ENCODE measurements at regions not wholly inside any gene's neighbourhood (a gene's known extent, or its start where the extent isn't known, plus 50 kb on each side); places are given as distances from the start of the nearest gene placed in this dataset.

- no peaks in the 10 kb centered on the region for H3K27me3 ChIP-seq
- TF ChIP-seq Cebpa-rat (IDR thresholded peaks at IDR 0.05), result no peak
- H4K20me1 ChIP-seq, result no peaks in the 10 kb centered on the region
- H3K4me3 ChIP-seq, result no peak overlapping the region
- H3K36me3 ChIP-seq, result no peaks in the 10 kb centered on the region
- no peak overlapping the region for H3K4me2 ChIP-seq
- H3K9ac ChIP-seq, result no peak overlapping the region
- no peak overlapping the region for H3K27ac ChIP-seq
- H3K4me1 ChIP-seq, result peaks cover 0 to 8% (median 5%) of the 10 kb centered on the region in 10 experiments; a peak in 8 of 20 replicates
- no peaks in the 10 kb centered on the region for H3K9me3 ChIP-seq (replicated peaks in 1 of 11)
These were observed 406.5 kb upstream of the SUCLG2 start for GRCh38 chr3:68060910-68061309.

- H3K27ac ChIP-seq, result no peak overlapping the region
- H3K4me2 ChIP-seq, result no peak overlapping the region
- no peaks in the 10 kb centered on the region for H3K27me3 ChIP-seq
- H4K20me1 ChIP-seq, result no peaks in the 10 kb centered on the region
- no peak overlapping the region for H3K9ac ChIP-seq
- TF ChIP-seq Cebpa-rat (IDR thresholded peaks at IDR 0.05), result no peak
- H3K36me3 ChIP-seq, result no peaks in the 10 kb centered on the region
- no peaks in the 10 kb centered on the region for H3K9me3 ChIP-seq (replicated peaks in 1 of 11)
- peaks cover 0 to 8% (median 5%) of the 10 kb centered on the region in 10 experiments; a peak in 8 of 20 replicates for H3K4me1 ChIP-seq
- no peak overlapping the region for H3K4me3 ChIP-seq
These were observed 405.8 kb upstream of the SUCLG2 start for GRCh38 chr3:68060191-68060590.

GRCh38 chr3:68059628-68060152, 405.3 kb upstream of the SUCLG2 start:
- H3K36me3 ChIP-seq, result no peaks in the 10 kb centered on the region
- H3K4me1 ChIP-seq, result peaks cover 0 to 8% (median 5%) of the 10 kb centered on the region in 10 experiments; a peak in 8 of 20 replicates
- no peak overlapping the region for H3K9ac ChIP-seq
- no peaks in the 10 kb centered on the region for H3K27me3 ChIP-seq
- no peaks in the 10 kb centered on the region for H3K9me3 ChIP-seq (replicated peaks in 1 of 11)
- no peak for TF ChIP-seq Cebpa-rat (IDR thresholded peaks at IDR 0.05)
- no peak overlapping the region for H3K4me2 ChIP-seq
- no peaks in the 10 kb centered on the region for H4K20me1 ChIP-seq
- H3K4me3 ChIP-seq, result no peak overlapping the region
- H3K27ac ChIP-seq, result no peak overlapping the region

- H3K4me3 ChIP-seq, result no peak overlapping the region
- H3K36me3 ChIP-seq, result no peaks in the 10 kb centered on the region
- TF ChIP-seq Cebpa-rat (IDR thresholded peaks at IDR 0.05), result no peak
- no peaks in the 10 kb centered on the region for H3K9me3 ChIP-seq (replicated peaks in 1 of 11)
- peaks cover 0 to 8% (median 5%) of the 10 kb centered on the region in 10 experiments; a peak in 8 of 20 replicates for H3K4me1 ChIP-seq
- peak overlapping the region in 7 of 11 experiments; percentile 2 to 27 (median 9); a peak in 2 of 22 replicates for H3K4me2 ChIP-seq
- H3K27ac ChIP-seq, result no peak overlapping the region
- H3K9ac ChIP-seq, result no peak overlapping the region
- no peaks in the 10 kb centered on the region for H3K27me3 ChIP-seq
- H4K20me1 ChIP-seq, result no peaks in the 10 kb centered on the region
These were observed 403.4 kb upstream of the SUCLG2 start for GRCh38 chr3:68057637-68058320.

GRCh38 chr3:68056556-68056955, 402.1 kb upstream of the SUCLG2 start:
- no peak for TF ChIP-seq Cebpa-rat (IDR thresholded peaks at IDR 0.05)
- Histone ChIP-seq H3K36me3 (no peaks in the 10 kb centered on the region), H3K27ac (no peak overlapping the region), H4K20me1 (no peaks in the 10 kb centered on the region), H3K27me3 (no peaks in the 10 kb centered on the region), H3K9ac (no peak overlapping the region), H3K4me3 (no peak overlapping the region), H3K4me2 (no peak overlapping the region), H3K4me1 (peaks cover 0 to 8% (median 5%) of the 10 kb centered on the region in 10 experiments; a peak in 8 of 20 replicates), H3K9me3 (replicated peaks in 1 of 11) (no peaks in the 10 kb centered on the region)

- Histone ChIP-seq H3K27me3 (no peaks in the 10 kb centered on the region), H3K27ac (no peak overlapping the region), H3K9me3 (replicated peaks in 1 of 11) (no peaks in the 10 kb centered on the region), H4K20me1 (no peaks in the 10 kb centered on the region), H3K36me3 (no peaks in the 10 kb centered on the region), H3K4me1 (peaks cover 0 to 8% (median 5%) of the 10 kb centered on the region in 10 experiments; a peak in 8 of 20 replicates), H3K9ac (no peak overlapping the region), H3K4me3 (no peak overlapping the region), H3K4me2 (no peak overlapping the region)
- no peak for TF ChIP-seq Cebpa-rat (IDR thresholded peaks at IDR 0.05)
These were observed 400.8 kb upstream of the SUCLG2 start for GRCh38 chr3:68055215-68055614.

GRCh38 chr3:68049776-68050175, 395.4 kb upstream of the SUCLG2 start:
- H3K4me2 ChIP-seq, result no peak overlapping the region
- no peak overlapping the region for H3K9ac ChIP-seq
- H3K27ac ChIP-seq, result no peak overlapping the region
- no peaks in the 10 kb centered on the region for H3K4me1 ChIP-seq
- no peaks in the 10 kb centered on the region for H4K20me1 ChIP-seq
- no peaks in the 10 kb centered on the region for H3K36me3 ChIP-seq
- H3K4me3 ChIP-seq, result no peak overlapping the region
- TF ChIP-seq Cebpa-rat (IDR thresholded peaks at IDR 0.05), result no peak
- H3K9me3 ChIP-seq (replicated peaks in 1 of 11), result no peaks in the 10 kb centered on the region
- no peaks in the 10 kb centered on the region for H3K27me3 ChIP-seq

- H3K36me3 ChIP-seq, result no peaks in the 10 kb centered on the region
- no peak for TF ChIP-seq Cebpa-rat (IDR thresholded peaks at IDR 0.05)
- H3K4me3 ChIP-seq, result no peak overlapping the region
- no peaks in the 10 kb centered on the region for H4K20me1 ChIP-seq
- no peak overlapping the region for H3K9ac ChIP-seq
- no peaks in the 10 kb centered on the region for H3K9me3 ChIP-seq (replicated peaks in 1 of 11)
- H3K27me3 ChIP-seq, result no peaks in the 10 kb centered on the region
- H3K4me1 ChIP-seq, result no peaks in the 10 kb centered on the region
- H3K27ac ChIP-seq, result no peak overlapping the region
- H3K4me2 ChIP-seq, result no peak overlapping the region
These were observed 391.6 kb upstream of the SUCLG2 start for GRCh38 chr3:68045976-68046375.

GRCh38 chr3:68033867-68034266, 379.5 kb upstream of the SUCLG2 start:
- Histone ChIP-seq H3K36me3 (no peaks in the 10 kb centered on the region), H3K4me3 (no peak overlapping the region), H3K27me3 (no peaks in the 10 kb centered on the region), H3K9ac (no peak overlapping the region), H3K27ac (no peak overlapping the region), H4K20me1 (no peaks in the 10 kb centered on the region; a peak in 1 of 22 replicates), H3K9me3 (replicated peaks in 1 of 11) (no peaks in the 10 kb centered on the region), H3K4me1 (no peaks in the 10 kb centered on the region), H3K4me2 (no peak overlapping the region)
- no peak for TF ChIP-seq Cebpa-rat (IDR thresholded peaks at IDR 0.05)

- H3K4me1 ChIP-seq, result no peaks in the 10 kb centered on the region
- no peaks in the 10 kb centered on the region for H3K9me3 ChIP-seq (replicated peaks in 1 of 11)
- H3K9ac ChIP-seq, result no peak overlapping the region
- no peak overlapping the region for H3K27ac ChIP-seq
- H3K4me2 ChIP-seq, result no peak overlapping the region
- no peaks in the 10 kb centered on the region for H3K36me3 ChIP-seq
- H4K20me1 ChIP-seq, result no peaks in the 10 kb centered on the region; a peak in 1 of 22 replicates
- TF ChIP-seq Cebpa-rat (IDR thresholded peaks at IDR 0.05), result no peak
- no peaks in the 10 kb centered on the region for H3K27me3 ChIP-seq
- H3K4me3 ChIP-seq, result no peak overlapping the region
These were observed 377.8 kb upstream of the SUCLG2 start for GRCh38 chr3:68032209-68032608.
